ENCODE measurements at regions not wholly inside any gene's neighbourhood (a gene's known extent, or its start where the extent isn't known, plus 50 kb on each side); places are given as distances from the start of the nearest gene placed in this dataset.

- Histone ChIP-seq H3K36me3 (ENCODE audit: low read depth) (no peaks in the 10 kb centered on the region), H3K27me3 (ENCODE audit: insufficient read depth, poor library complexity, severe bottlenecking) (no peaks in the 10 kb centered on the region), H3K4me1 (ENCODE audit: insufficient read depth, poor library complexity, severe bottlenecking) (no peaks in the 10 kb centered on the region), H3K9me3 (ENCODE audit: severe bottlenecking) (no peaks in the 10 kb centered on the region), H3K4me3 (ENCODE audit: severe bottlenecking) (no peak overlapping the region), H3K27ac (ENCODE audit: poor library complexity, severe bottlenecking) (no peak overlapping the region)
- TF ChIP-seq CTCF (IDR thresholded peaks at IDR 0.05; ENCODE audit: poor library complexity, severe bottlenecking), result no peak
- DNase-seq (ENCODE audit: low spot score) (no peak), ATAC-seq (ENCODE audit: low read depth) (no peak)
Measured at GRCh38 chr1:195153107-195153506, 1455.1 kb downstream of the KCNT2 start.

DNA sequence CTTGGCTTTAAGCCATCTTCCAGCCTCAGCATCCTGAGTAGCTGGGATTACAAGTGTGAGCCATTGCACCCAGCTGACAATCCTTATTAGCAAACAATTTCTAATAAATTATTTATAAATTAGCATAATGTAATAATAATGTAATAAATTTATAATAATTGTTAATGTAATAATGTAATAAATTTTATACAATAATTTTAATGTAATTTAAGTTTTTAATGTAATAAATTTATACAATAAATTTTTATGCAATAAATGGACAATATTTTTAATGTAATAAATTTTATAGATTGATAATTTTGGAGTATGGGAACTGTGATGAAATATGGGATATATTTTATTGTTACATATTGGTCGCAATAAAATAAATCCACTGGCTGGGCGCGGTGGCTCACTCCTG lies 1457.5 kb downstream of the KCNT2 start:
- no peaks in the 10 kb centered on the region for H3K9me3 ChIP-seq (ENCODE audit: severe bottlenecking)
- TF ChIP-seq CTCF (IDR thresholded peaks at IDR 0.05; ENCODE audit: poor library complexity, severe bottlenecking), result no peak
- no peak for ATAC-seq (ENCODE audit: low read depth)
- no peaks in the 10 kb centered on the region for H3K36me3 ChIP-seq (ENCODE audit: low read depth)
- H3K27me3 ChIP-seq (ENCODE audit: insufficient read depth, poor library complexity, severe bottlenecking), result no peaks in the 10 kb centered on the region
- no peaks in the 10 kb centered on the region for H3K4me1 ChIP-seq (ENCODE audit: insufficient read depth, poor library complexity, severe bottlenecking)
- no peak overlapping the region for H3K4me3 ChIP-seq (ENCODE audit: severe bottlenecking)
- no peak for DNase-seq (ENCODE audit: low spot score)
- H3K27ac ChIP-seq (ENCODE audit: poor library complexity, severe bottlenecking), result no peak overlapping the region

- Histone ChIP-seq H3K4me1 (ENCODE audit: insufficient read depth, poor library complexity, severe bottlenecking) (no peaks in the 10 kb centered on the region), H3K9me3 (ENCODE audit: severe bottlenecking) (no peaks in the 10 kb centered on the region), H3K27ac (ENCODE audit: poor library complexity, severe bottlenecking) (no peak overlapping the region), H3K4me3 (ENCODE audit: severe bottlenecking) (no peak overlapping the region), H3K27me3 (ENCODE audit: insufficient read depth, poor library complexity, severe bottlenecking) (no peaks in the 10 kb centered on the region), H3K36me3 (ENCODE audit: low read depth) (no peaks in the 10 kb centered on the region)
- DNase-seq (ENCODE audit: low spot score) (no peak), ATAC-seq (ENCODE audit: low read depth) (no peak)
- no peak for TF ChIP-seq CTCF (IDR thresholded peaks at IDR 0.05; ENCODE audit: poor library complexity, severe bottlenecking)
Measured at GRCh38 chr1:195141294-195141693, 1466.9 kb downstream of the KCNT2 start.

DNA sequence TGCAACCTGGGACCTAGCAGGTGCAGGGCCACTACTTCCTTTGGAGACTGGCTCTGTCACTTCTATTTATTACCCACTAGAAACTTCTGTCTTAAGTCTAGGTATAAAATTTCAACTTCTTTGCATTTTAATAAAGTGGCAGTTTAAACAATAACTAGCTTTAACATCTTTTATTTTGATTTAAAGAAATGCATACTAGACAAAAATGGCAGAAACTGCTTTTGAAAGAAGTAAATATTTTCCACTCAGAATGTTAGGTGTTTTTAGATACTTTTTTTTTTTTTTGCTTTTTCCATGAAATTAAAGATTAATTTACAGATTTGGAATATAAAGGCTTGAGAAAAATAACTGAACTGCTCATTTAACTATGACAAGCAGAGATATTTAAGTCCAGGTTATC lies 1477.6 kb downstream of the KCNT2 start:
- H3K27me3 ChIP-seq (ENCODE audit: insufficient read depth, poor library complexity, severe bottlenecking), result no peaks in the 10 kb centered on the region
- no peak overlapping the region for H3K4me3 ChIP-seq (ENCODE audit: severe bottlenecking)
- no peak overlapping the region for H3K27ac ChIP-seq (ENCODE audit: poor library complexity, severe bottlenecking)
- H3K36me3 ChIP-seq (ENCODE audit: low read depth), result no peaks in the 10 kb centered on the region
- no peak for TF ChIP-seq CTCF (IDR thresholded peaks at IDR 0.05; ENCODE audit: poor library complexity, severe bottlenecking)
- H3K9me3 ChIP-seq (ENCODE audit: severe bottlenecking), result no peaks in the 10 kb centered on the region
- no peaks in the 10 kb centered on the region for H3K4me1 ChIP-seq (ENCODE audit: insufficient read depth, poor library complexity, severe bottlenecking)
- no peak for DNase-seq (ENCODE audit: low spot score)
- no peak for ATAC-seq (ENCODE audit: low read depth)

- TF ChIP-seq CTCF (IDR thresholded peaks at IDR 0.05; ENCODE audit: poor library complexity, severe bottlenecking), result no peak
- DNase-seq (ENCODE audit: low spot score) (no peak), ATAC-seq (ENCODE audit: low read depth) (no peak)
Measured at GRCh38 chr1:195122497-195122896, 1485.7 kb downstream of the KCNT2 start.

More at GRCh38 chr1:195122497-195122896, 1485.7 kb downstream of the KCNT2 start:
- Histone ChIP-seq H3K36me3 (ENCODE audit: low read depth) (no peaks in the 10 kb centered on the region), H3K4me3 (ENCODE audit: severe bottlenecking) (no peak overlapping the region), H3K27me3 (ENCODE audit: insufficient read depth, poor library complexity, severe bottlenecking) (no peaks in the 10 kb centered on the region), H3K4me1 (ENCODE audit: insufficient read depth, poor library complexity, severe bottlenecking) (no peaks in the 10 kb centered on the region), H3K9me3 (ENCODE audit: severe bottlenecking) (no peaks in the 10 kb centered on the region), H3K27ac (ENCODE audit: poor library complexity, severe bottlenecking) (no peak overlapping the region)

All from RWPE2 (cell line).